ENCODE measurements at regions not wholly inside any gene's neighbourhood (a gene's known extent, or its start where the extent isn't known, plus 50 kb on each side); places are given as distances from the start of the nearest gene placed in this dataset.

GRCh38 chr13:83794583-83794982, 87.7 kb downstream of the SLITRK1 start:
- no peak for DNase-seq (ENCODE audit: low read depth, low spot score)
- H3K9ac ChIP-seq (ENCODE audit: control insufficient read depth, insufficient read depth, low read length), result no peak overlapping the region
- ChIA-PET CTCF (no interaction called here), POLR2A (no interaction called here), SMC1A (ENCODE audit: uncharacterized antibody, unreplicated experiment) (no interaction called here), RAD21 (ENCODE audit: unreplicated experiment) (no interaction called here)
- WGBS (ENCODE audit: insufficient coverage, insufficient replicate concordance, low lambda C conversion rate, missing lambda C conversion rate), result 96% methylated on average over 2 of the region's 2 CpGs
- no peak for FAIRE-seq
- H3K4me1 ChIP-seq (ENCODE audit: control insufficient read depth, insufficient read depth, low read length), result no peaks in the 10 kb centered on the region
- H4K20me1 ChIP-seq (ENCODE audit: control insufficient read depth, insufficient read depth), result no peaks in the 10 kb centered on the region
- no TSS peak for BruUV-seq (replicated peaks)
- TF ChIP-seq SUZ12 (IDR thresholded peaks at IDR 0.05; ENCODE audit: unreplicated experiment) (no peak), CREM (IDR thresholded peaks at IDR 0.05; ENCODE audit: low read depth) (no peak), ATF7 (IDR thresholded peaks at IDR 0.05; ENCODE audit: low read depth) (no peak), MYC (IDR thresholded peaks at IDR 0.05; ENCODE audit: insufficient read depth, insufficient read length, insufficient replicate concordance, low read length, severe bottlenecking) (no peak), BMI1 (IDR thresholded peaks at IDR 0.05; ENCODE audit: borderline replicate concordance) (no peak), SMARCA5 (IDR thresholded peaks at IDR 0.05) (no peak), CBX3 (IDR thresholded peaks at IDR 0.05; ENCODE audit: borderline replicate concordance, low read depth) (no peak)
- H3K4me3 ChIP-seq, result no peak overlapping the region
- H2AFZ ChIP-seq (ENCODE audit: control insufficient read depth, low read depth, low read length), result no peak overlapping the region
- no peaks in the 10 kb centered on the region for H3K9me3 ChIP-seq (replicated peaks; ENCODE audit: control insufficient read depth, insufficient read depth, low read length)
- in situ Hi-C loops (cut with MboI), result no loop called here
- no peak overlapping the region for H3K4me2 ChIP-seq (ENCODE audit: control insufficient read depth, insufficient read depth)
- intact Hi-C loops (cut with micrococcal nuclease; ENCODE audit: unreplicated experiment), result no loop called here
- H3K27ac ChIP-seq (ENCODE audit: control insufficient read depth, insufficient read depth), result no peak overlapping the region
- ATAC-seq, result no peak
- H3K27me3 ChIP-seq (replicated peaks in 1 of 2; ENCODE audit: control insufficient read depth in 2 of 2, insufficient read depth in 2 of 2, low read length in 1 of 2), result no peaks in the 10 kb centered on the region
- H3K36me3 ChIP-seq (ENCODE audit: control insufficient read depth in 2 of 2, insufficient read depth in 2 of 2, low read length in 1 of 2), result no peaks in the 10 kb centered on the region
- H3K79me2 ChIP-seq (ENCODE audit: control insufficient read depth, insufficient read depth, low read length), result no peaks in the 10 kb centered on the region

- TF ChIP-seq RAD21 (IDR thresholded peaks at IDR 0.05; ENCODE audit: insufficient read depth, low read depth, low read length) (peak; percentile 16; the same call in 1 of the 2 replicates), NFYA (IDR thresholded peaks at IDR 0.05; ENCODE audit: borderline replicate concordance, low read depth, low read length) (no peak), CTCF (IDR thresholded peaks at IDR 0.05 in 2 of 3, conservative IDR thresholded peaks at IDR 0.05 in 1 of 3; ENCODE audit: control insufficient read depth in 2 of 3, extremely low read depth in 1 of 3, insufficient read depth in 1 of 3, low read depth in 3 of 3, low read length in 3 of 3) (peak; percentile 20 to 53 (median 44); a peak in 4 of 6 replicates), RELA (IDR thresholded peaks at IDR 0.05; ENCODE audit: borderline replicate concordance, partially characterized antibody) (no peak), SMC3 (IDR thresholded peaks at IDR 0.05; ENCODE audit: borderline replicate concordance, low read length) (peak; percentile 26; the same call in 1 of the 2 replicates)
- Histone ChIP-seq H3K36me3 (ENCODE audit: control insufficient read depth in 2 of 2, insufficient read depth in 2 of 2, low read length in 1 of 2) (no peaks in the 10 kb centered on the region), H3K4me2 (ENCODE audit: control insufficient read depth, insufficient read depth) (no peak overlapping the region), H3K79me2 (ENCODE audit: control insufficient read depth, insufficient read depth, low read length) (no peaks in the 10 kb centered on the region), H3K4me1 (ENCODE audit: control insufficient read depth, insufficient read depth, low read length) (no peaks in the 10 kb centered on the region), H3K9me3 (replicated peaks; ENCODE audit: control insufficient read depth, insufficient read depth, low read length) (no peaks in the 10 kb centered on the region), H4K20me1 (ENCODE audit: control insufficient read depth, insufficient read depth) (no peaks in the 10 kb centered on the region), H3K4me3 (no peak overlapping the region), H2AFZ (ENCODE audit: control insufficient read depth, low read depth, low read length) (no peak overlapping the region), H3K27me3 (replicated peaks in 1 of 2; ENCODE audit: control insufficient read depth in 2 of 2, insufficient read depth in 2 of 2, low read length in 1 of 2) (no peaks in the 10 kb centered on the region), H3K9ac (ENCODE audit: control insufficient read depth, insufficient read depth, low read length) (no peak overlapping the region), H3K27ac (ENCODE audit: control insufficient read depth, insufficient read depth) (no peak overlapping the region)
- ChIA-PET CTCF (interaction anchor here (1.0 to 2.1 kb wide), 5 partner anchors 9 to 254 kb away, joined by 3 to 6 read pairs (median 3); no protein-coding TSS in a partner anchor), RAD21 (ENCODE audit: unreplicated experiment) (interaction anchor here (0.7 kb wide), 1 partner anchor 18 kb away, joined by 3 read pairs; no protein-coding TSS in a partner anchor), POLR2A (no interaction called here), SMC1A (ENCODE audit: uncharacterized antibody, unreplicated experiment) (interaction anchor here (0.7 to 1.0 kb wide), 2 partner anchors 27 to 276 kb away, joined by 3 read pairs; no protein-coding TSS in a partner anchor)
- peak; percentile 92 for ATAC-seq
- WGBS (ENCODE audit: insufficient coverage, insufficient replicate concordance, low lambda C conversion rate, missing lambda C conversion rate), result 54% methylated on average over 6 of the region's 6 CpGs
- DNase-seq (ENCODE audit: low read depth, low spot score), result no peak
- BruUV-seq (replicated peaks), result no TSS peak
- no peak for FAIRE-seq
- intact Hi-C loops (cut with micrococcal nuclease; ENCODE audit: unreplicated experiment), result no loop called here
- in situ Hi-C loops (cut with MboI), result no loop called here
These were observed 102.0 kb downstream of the SLITRK1 start for GRCh38 chr13:83780227-83780626.

All from GM12878 (cell line).